CD4-positive, alpha-beta T cell (primary cell): ENCODE measurements at regions not wholly inside any gene's neighbourhood (a gene's known extent, or its start where the extent isn't known, plus 50 kb on each side); places are given as distances from the start of the nearest gene placed in this dataset.
"Not testable (repeated sequence)": the region's sequence is repeated elsewhere in the genome, so short reads cannot be mapped to it uniquely, and the experiment has no call there.

ENCODE experiments used
- ATAC-seq: fragments of 200-7000 bp; cut with Tn5 transposase; one replicate; pipeline ENCODE4 v1.10.0; 2022; ENCODE audit warnings: mild to moderate bottlenecking; ENCODE audit not compliant: poor library complexity
- CTCF ChIA-PET: fragments of 350-600 bp; sonication (Branson Sonifier 250); formaldehyde crosslinking; loops from one replicate; lab custom pipeline; 2021; ENCODE audit warnings: antibody characterized with exemption, inconsistent platforms; lab: Charles Lee
- POLR2A ChIA-PET: fragments of 350-600 bp; sonication (Branson Sonifier 250); formaldehyde crosslinking; loops from one replicate; lab custom pipeline; 2021; ENCODE audit warnings: antibody characterized with exemption, inconsistent platforms; lab: Charles Lee
- DNase-seq, 14 experiments: peaks; one replicate each; pipeline ENCODE4 v3.0.0-alpha.2; 2013 to 2020; ENCODE audit warnings: mixed read lengths in 2 of 14
- H3K27ac ChIP-seq, 2 donors: one replicate each; pipeline versions ENCODE4 v1.5.1 to v1.7.0; 2013; ENCODE audit warnings: low read length in 2 of 2, low read depth in 1 of 2, mild to moderate bottlenecking in 1 of 2
- H3K27me3 ChIP-seq, 2 experiments: 1 replicate in 1 of 2; 2 replicates in 1 of 2; pipeline versions ENCODE4 v1.6.1 to v1.7.0; 2013; ENCODE audit warnings: low read length in 2 of 2, control low read depth in 1 of 2, mild to moderate bottlenecking in 1 of 2, moderate library complexity in 1 of 2; ENCODE audit not compliant: insufficient read depth in 2 of 2, control insufficient read depth in 1 of 2
- H3K36me3 ChIP-seq: one replicate; pipeline ENCODE4 v1.6.1; 2013; ENCODE audit warnings: low read length, control low read depth; ENCODE audit not compliant: insufficient read depth
- H3K4me1 ChIP-seq: one replicate; pipeline ENCODE4 v1.6.1; 2013; ENCODE audit warnings: low read length, control low read depth; ENCODE audit not compliant: insufficient read depth
- H3K4me3 ChIP-seq: one replicate; pipeline ENCODE4 v1.5.1; 2013; ENCODE audit warnings: mild to moderate bottlenecking, low read length, moderate library complexity
- H3K9me3 ChIP-seq, 2 experiments: 1 replicate in 1 of 2; 2 replicates in 1 of 2; pipeline versions ENCODE4 v1.6.1 to v1.7.0; 2013; ENCODE audit warnings: low read length in 2 of 2, mild to moderate bottlenecking in 2 of 2, control low read depth in 1 of 2, moderate library complexity in 1 of 2; ENCODE audit not compliant: control insufficient read depth in 1 of 2, insufficient read depth in 1 of 2
- H3K27ac Mint-ChIP-seq: one replicate; pipeline ENCODE4 v1.8.0; 2020; ENCODE audit warnings: mixed read lengths
- H3K27me3 Mint-ChIP-seq: one replicate; pipeline ENCODE4 v1.8.0; 2021; ENCODE audit warnings: mixed read lengths
- H3K36me3 Mint-ChIP-seq: one replicate; pipeline ENCODE4 v1.8.0; 2021; ENCODE audit warnings: low read depth, mixed read lengths
- H3K4me1 Mint-ChIP-seq: one replicate; pipeline ENCODE4 v1.8.0; 2021; ENCODE audit warnings: low read depth, mixed read lengths
- H3K4me3 Mint-ChIP-seq: one replicate; pipeline ENCODE4 v1.8.0; 2020; ENCODE audit warnings: mild to moderate bottlenecking, mixed read lengths
- H3K9me3 Mint-ChIP-seq: one replicate; pipeline ENCODE4 v1.8.0; 2020; ENCODE audit warnings: mixed read lengths
- CTCF ChIP-seq: fragments of 200-600 bp; IDR thresholded peaks from one replicate; pipeline ENCODE4 v1.8.0; 2022; ENCODE audit warnings: antibody characterized with exemption, mild to moderate bottlenecking
- intact Hi-C, 2 experiments: fragments of 100-400 bp; cut with DNase I in 1 of 2; cut with micrococcal nuclease in 1 of 2; formaldehyde crosslinking; loops; one replicate each; pipeline versions ENCODE4 v1.15.1 to v1.9.0; 2023 to 2025; cut with DNase I, micrococcal nuclease

GRCh38 chr21:35274923-35275322 is 225.8 kb upstream of the RUNX1 start:
- DNase-seq (no peak), ATAC-seq (no peak)
- intact Hi-C loops: no loop called here
- H3K27ac ChIP-seq: no peak overlapping the region
- H3K27me3 ChIP-seq: no peaks in the 10 kb centered on the region
- TF ChIP-seq CTCF: no peak
- no peaks in the 10 kb centered on the region for H3K27me3 Mint-ChIP-seq
- no peaks in the 10 kb centered on the region for H3K9me3 ChIP-seq
- H3K9me3 Mint-ChIP-seq: no peaks in the 10 kb centered on the region
- POLR2A ChIA-PET: no interaction called here
- H3K36me3 ChIP-seq: no peaks in the 10 kb centered on the region
- H3K4me3 ChIP-seq: no peak overlapping the region
- no peaks in the 10 kb centered on the region for H3K4me1 ChIP-seq
- no peaks in the 10 kb centered on the region for H3K36me3 Mint-ChIP-seq
- no peak overlapping the region for H3K27ac Mint-ChIP-seq
- H3K4me3 Mint-ChIP-seq: no peak overlapping the region
- CTCF ChIA-PET: no interaction called here
- H3K4me1 Mint-ChIP-seq: peaks cover 6% of the 10 kb centered on the region

GRCh38 chr21:35274090-35274489 is 225.0 kb upstream of the RUNX1 start:
- no peak for TF ChIP-seq CTCF
- no peak overlapping the region for H3K4me3 ChIP-seq
- H3K36me3 ChIP-seq: no peaks in the 10 kb centered on the region
- no peaks in the 10 kb centered on the region for H3K27me3 ChIP-seq
- H3K27ac Mint-ChIP-seq: no peak overlapping the region
- ChIA-PET CTCF (no interaction called here), POLR2A (interaction anchor here (0.7 kb wide), 1 partner anchor 43 kb away, joined by 3 read pairs; no protein-coding TSS in a partner anchor)
- no peak overlapping the region for H3K4me3 Mint-ChIP-seq
- H3K9me3 ChIP-seq: no peaks in the 10 kb centered on the region
- ATAC-seq: no peak
- no peaks in the 10 kb centered on the region for H3K9me3 Mint-ChIP-seq
- no peak overlapping the region for H3K27ac ChIP-seq
- H3K4me1 ChIP-seq: no peaks in the 10 kb centered on the region
- peaks cover 6% of the 10 kb centered on the region for H3K4me1 Mint-ChIP-seq
- intact Hi-C loops: no loop called here
- no peaks in the 10 kb centered on the region for H3K36me3 Mint-ChIP-seq
- no peaks in the 10 kb centered on the region for H3K27me3 Mint-ChIP-seq
- DNase-seq: no peak

- no peak overlapping the region for H3K27ac Mint-ChIP-seq
- ChIA-PET POLR2A (no interaction called here), CTCF (no interaction called here)
- Histone ChIP-seq H3K27ac (no peak overlapping the region), H3K36me3 (no peaks in the 10 kb centered on the region), H3K4me1 (no peaks in the 10 kb centered on the region), H3K27me3 (no peaks in the 10 kb centered on the region), H3K9me3 (no peaks in the 10 kb centered on the region), H3K4me3 (no peak overlapping the region)
- peaks cover 6% of the 10 kb centered on the region for H3K4me1 Mint-ChIP-seq
- no peak overlapping the region for H3K4me3 Mint-ChIP-seq
- no peaks in the 10 kb centered on the region for H3K36me3 Mint-ChIP-seq
- no peaks in the 10 kb centered on the region for H3K9me3 Mint-ChIP-seq
- no peak for ATAC-seq
- intact Hi-C loops: no loop called here
- no peak for DNase-seq
- no peak for TF ChIP-seq CTCF
- no peaks in the 10 kb centered on the region for H3K27me3 Mint-ChIP-seq
Measured at GRCh38 chr21:35273333-35273732, 224.2 kb upstream of the RUNX1 start.

- H3K9me3 ChIP-seq, H3K4me1 Mint-ChIP-seq, H3K27me3 ChIP-seq, H3K4me3 Mint-ChIP-seq, H3K9me3 Mint-ChIP-seq, intact Hi-C loops, H3K4me3 ChIP-seq, DNase-seq, CTCF ChIA-PET, H3K27me3 Mint-ChIP-seq, POLR2A ChIA-PET, H3K36me3 Mint-ChIP-seq, H3K4me1 ChIP-seq, H3K36me3 ChIP-seq, H3K27ac Mint-ChIP-seq, ATAC-seq, H3K27ac ChIP-seq: not testable (repeated sequence)
Measured at GRCh38 chr21:35271344-35272118, 222.4 kb upstream of the RUNX1 start.
